DMS153 treated with DMSO at 0.1 percent for 48 hours (cell line): ENCODE measurements at regions not wholly inside any gene's neighbourhood (a gene's known extent, or its start where the extent isn't known, plus 50 kb on each side); places are given as distances from the start of the nearest gene placed in this dataset.
A peak's percentile ranks its signal among the peaks of the same experiment; 100 is the strongest.

ENCODE experiments used
- DNase-seq: peaks from one replicate; lab custom pipeline; 2025; ENCODE audit not compliant: unreplicated experiment; lab: John Stamatoyannopoulos, UW

DNA sequence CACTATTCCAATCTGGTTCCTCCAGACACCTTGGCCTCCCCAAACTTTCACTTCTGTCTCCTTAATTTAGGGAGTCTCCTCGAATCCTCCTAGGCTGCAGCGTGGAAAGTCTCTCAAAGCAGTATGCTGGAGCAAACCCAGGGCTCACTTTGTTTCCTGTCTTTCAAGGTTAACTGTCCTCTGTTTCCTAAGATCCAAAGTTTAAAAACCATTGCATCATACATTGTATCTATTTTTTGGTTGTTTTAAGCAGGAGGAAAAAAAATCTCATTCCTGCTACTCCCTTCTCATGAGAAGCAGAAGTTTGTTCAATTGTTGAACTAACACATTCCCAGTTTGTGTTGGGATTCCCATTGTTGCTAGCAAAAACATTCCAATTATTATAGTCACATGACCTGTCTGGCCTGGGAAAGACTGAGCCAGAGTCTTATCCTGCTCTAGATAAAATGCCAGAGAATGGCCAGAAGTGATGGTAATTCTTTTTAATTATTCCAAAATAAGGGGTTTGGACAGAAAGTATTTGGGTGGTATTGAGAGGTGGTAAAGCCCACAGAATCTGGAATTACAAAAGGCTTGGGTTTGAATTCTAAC lies 67.3 kb downstream of the HSPB8 start:
- no peak for DNase-seq

DNA sequence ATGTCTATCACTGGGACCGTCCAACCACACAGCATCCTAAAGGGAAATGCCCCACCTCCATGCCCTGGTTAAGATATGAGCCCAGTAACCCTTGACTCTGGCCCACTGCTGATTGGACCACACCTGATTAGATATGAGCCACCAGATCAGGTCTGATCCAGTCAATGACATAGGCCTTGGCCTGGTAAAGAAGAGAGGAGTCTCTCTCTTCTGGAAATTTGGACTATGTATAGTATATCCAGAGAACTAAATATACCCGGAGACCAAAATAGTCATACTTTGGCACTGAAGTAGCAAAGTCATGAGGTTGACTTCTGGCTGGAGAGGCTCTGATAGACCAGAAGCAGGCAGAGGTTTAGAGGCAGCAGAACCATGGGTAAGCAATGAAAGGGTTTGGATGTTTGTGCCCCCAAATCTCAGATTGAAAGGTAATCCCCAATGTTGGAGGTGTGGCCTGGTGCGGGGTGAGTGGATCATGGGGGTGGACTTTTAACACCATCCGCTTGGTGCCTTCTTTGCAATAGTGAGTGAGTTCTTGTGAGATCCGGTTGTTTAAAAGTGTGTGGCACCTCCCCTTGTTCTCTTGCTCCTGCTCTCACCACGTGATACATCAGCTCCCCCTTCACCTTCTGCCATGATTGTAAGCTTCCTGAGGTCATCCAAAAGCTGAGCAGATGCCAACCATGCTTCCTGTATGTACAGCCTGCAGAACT lies 68.4 kb downstream of the HSPB8 start:
- no peak for DNase-seq

DNA sequence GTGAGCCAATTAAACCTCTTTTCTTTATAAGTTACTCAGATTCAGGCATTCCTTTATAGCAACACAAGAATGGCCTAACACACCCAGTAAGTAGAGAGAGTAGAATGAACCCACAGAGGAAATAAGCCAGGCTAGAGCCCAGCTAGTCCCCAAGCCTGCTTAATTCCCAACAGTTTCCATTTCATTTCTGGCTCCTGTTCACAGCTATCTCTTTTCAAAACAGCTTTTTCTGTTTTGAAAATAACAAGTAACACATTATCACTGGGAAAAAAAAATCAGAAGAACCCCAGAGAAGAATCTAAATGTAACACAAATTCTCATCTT lies 69.0 kb downstream of the HSPB8 start:
- no peak for DNase-seq

DNA sequence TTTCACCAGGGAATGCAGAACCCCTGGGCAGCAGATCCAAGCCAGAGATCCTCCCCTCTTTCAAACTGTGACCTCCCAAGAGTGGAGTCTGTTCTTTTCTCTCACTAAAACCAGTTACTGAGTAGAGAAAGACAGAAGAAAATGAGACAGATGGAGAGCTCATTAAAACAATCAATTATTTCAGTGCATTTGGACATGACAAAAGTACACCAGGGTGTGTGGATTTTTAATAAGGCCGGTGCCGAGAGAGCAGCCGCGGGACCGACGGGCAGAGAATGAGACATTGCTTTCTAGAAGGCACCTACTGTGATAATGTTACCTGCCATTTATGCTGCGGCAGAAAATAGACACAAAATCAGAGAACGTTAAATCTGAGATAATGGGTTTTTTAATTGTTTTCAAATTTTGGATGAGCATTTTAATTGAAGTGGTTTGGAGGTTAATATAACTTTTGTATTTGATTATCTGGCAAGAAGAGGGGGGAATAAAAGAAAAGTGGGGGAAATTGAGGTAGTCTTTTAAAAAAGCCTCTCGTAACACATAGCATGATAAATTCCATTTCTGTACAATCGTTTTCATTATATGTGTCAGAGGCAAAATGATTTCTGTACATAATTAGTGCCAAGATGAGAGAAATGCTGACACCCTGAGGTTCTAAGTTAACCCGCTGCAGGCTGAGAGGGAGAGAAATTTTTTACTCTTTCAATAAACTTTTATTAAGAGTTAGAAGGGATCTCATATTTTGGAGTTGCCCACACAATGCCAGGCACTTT lies 70.8 kb downstream of the HSPB8 start:
- DNase-seq = no peak

DNA sequence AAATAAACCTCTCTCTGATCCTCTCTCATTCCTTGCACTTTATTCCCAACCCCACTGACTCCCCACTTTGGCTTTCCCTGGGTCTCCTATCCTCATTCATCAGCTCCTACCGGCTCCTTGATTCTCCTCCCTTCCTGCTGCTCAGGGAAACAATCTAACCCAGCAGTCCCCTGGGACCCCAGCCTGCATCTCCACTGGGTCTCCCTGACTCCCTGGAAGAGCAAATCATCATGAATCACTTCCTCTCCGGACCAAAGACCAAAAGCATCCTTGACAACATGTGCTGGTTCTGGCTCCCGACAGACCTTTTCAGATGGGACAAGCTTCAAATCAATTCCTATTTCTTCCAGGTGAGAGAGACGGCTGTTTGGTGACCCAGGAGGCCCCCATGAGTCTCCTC lies 76.6 kb downstream of the HSPB8 start:
- no peak for DNase-seq

DNA sequence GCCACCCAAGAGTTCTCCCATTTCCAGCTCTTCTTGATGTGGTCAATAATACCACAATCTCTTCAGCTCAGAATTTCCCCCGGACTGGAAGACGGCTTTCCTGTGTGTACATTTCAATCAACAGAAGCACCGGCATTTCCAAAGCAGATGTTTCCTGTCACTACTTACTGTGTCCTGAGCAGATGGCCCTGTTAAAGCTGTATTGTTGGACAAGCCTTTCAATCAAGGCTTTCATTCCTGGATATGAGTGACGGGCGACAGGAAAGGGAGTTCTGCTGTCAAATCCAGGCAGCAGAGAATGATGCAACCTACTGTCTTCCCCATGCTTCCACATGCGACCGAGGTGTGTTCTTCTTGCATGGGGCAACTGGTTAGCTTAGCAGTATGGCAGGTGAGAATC lies 76.4 kb upstream of the CCDC60 start:
- DNase-seq = peak; percentile 74

DNA sequence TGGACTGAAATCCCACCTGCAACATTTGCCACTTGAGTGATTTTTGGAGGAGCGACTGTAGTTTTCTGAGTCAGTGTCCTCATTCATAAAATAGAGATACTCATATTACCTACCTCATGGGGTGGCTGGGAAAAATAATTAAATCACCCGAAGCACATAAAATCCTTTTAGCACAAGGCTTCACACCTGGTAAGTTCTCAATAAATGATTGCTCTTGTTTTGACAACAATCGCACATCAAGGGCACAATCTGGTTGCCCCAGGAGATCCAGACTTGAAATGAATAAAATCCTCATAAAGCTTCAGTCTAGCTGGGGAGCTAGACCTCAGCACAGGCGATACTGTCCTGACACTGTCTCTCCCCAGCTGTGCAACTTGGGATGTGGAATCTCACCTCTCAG lies 76.0 kb upstream of the CCDC60 start:
- DNase-seq = peak; percentile 46

DNA sequence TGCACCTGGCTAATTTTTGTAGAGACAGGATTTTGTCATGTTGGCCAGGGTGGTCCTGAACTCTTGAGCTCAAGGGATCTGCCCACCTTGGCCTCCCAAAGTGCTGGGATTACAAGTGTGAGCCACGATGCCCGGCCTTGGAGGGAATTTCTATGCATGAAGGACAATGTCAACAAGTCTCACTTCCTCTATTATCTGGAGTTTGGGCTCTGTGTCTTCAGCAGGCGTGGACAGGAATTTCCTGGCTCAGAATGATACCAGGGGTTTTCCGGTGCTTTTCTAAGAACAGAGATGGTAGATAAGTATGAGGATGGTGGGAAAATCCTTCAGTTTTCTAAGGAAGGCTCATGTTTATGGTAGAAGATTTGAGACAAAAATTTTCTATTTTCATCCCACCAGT lies 75.0 kb upstream of the CCDC60 start:
- no peak for DNase-seq

DNA sequence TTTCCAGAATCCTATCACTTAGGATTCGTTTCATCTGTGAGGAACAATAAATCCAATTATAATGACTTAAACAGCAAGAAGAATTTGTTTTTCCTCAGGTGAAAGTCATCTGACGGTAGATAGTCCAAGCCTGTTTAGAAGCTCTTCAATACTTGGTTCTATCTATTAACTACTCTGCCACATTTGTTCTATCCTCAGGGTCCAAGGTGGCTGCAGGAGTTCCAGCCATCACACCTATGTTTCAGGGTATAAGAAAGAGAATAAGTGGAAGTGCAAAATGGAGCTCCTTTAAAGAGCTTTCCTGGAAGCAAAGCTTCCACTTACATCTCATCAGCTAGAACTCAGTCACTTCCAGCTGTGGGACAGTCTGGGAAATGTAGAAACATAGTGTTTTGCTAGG lies 72.1 kb upstream of the CCDC60 start:
- DNase-seq = no peak

DNA sequence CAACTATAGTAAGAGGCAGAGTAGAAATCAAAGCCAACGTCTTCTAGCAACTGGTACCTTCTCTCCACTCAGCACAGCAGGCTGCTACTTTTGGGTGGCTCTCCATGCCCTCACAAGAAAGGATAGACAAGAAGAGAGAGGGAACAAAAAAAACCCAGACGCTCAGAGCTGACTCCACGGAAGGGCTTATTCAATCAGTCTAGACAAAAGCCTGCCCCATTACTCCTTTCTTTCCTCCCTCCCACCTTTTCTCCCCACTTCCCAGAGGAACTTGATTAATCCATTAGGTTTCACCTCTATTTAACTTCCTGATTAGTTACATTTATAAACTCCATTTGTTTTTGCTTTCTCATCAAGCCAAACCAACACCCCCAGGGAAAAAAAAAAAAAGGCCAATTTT lies 71.1 kb upstream of the CCDC60 start:
- DNase-seq = no peak

DNA sequence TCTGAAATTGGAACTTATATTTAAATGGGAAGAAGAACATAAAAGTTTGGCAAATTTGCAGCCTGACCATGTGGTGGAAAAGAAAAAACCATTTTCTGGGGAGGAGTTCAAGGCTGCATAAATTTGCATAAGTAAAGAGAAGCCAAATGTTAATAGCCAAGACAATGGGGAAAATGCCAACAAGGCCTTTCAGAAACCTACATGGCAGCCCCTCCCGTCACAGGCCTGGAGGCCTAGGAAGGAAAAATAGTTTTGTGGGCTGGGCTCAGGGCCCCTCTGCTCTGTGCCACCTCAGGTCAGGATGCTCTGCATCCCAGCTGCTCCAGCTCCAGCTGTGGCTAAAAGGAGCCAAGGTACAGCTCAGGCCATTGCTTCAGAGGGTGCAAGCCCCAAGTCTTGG lies 67.6 kb upstream of the CCDC60 start:
- DNase-seq = no peak

DNA sequence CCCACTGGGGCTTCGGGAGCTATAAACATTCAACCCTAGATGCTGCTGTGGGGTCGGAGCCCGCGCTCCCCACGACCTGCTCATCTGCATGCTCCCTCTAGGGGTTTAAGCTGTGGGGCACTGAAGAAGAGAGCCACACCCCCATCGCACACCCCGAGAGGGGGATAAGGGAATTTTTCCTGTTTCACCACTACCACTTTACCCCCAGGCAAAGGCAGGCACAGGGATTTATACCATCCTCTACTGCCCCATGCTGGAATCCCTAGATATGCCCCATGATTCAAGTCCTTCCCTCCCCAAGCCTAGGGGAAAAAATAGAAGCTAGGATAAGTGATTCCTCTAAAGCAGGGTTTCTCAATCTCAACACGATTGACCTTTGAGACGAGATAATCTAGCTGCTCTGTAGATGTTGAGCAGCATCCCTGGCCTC lies 59.9 kb upstream of the CCDC60 start:
- no peak for DNase-seq

DNA sequence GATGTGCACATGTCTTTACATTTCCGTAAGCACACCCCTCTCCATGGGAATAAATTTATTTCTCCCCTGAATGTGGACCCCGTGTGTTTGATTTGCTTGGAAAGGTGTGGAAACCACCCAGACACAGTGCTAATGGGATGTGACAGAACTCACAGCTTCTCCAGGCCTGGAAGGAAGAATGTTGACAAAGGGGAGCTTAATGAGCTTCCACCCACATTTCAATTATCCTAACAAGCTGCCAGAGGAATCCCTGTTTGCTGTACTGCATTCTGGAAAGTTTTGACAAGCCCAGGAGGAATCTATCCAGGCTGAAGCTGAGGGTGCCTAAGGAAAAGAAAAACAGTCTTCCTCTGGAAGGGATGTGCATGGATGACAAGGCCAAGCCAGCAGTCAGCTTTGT lies 51.2 kb upstream of the CCDC60 start:
- DNase-seq = no peak
